Stomach (tissue), 8 donors: ENCODE measurements at regions not wholly inside any gene's neighbourhood (a gene's known extent, or its start where the extent isn't known, plus 50 kb on each side); places are given as distances from the start of the nearest gene placed in this dataset.
A peak's percentile ranks its signal among the peaks of the same experiment; 100 is the strongest.

Experiments used
- DNase-seq, 2 donors: peaks; one replicate each; pipeline versions ENCODE4 v3.0.0 to v3.0.0-alpha.2; 2013 to 2019
- H3K27ac ChIP-seq, 5 donors: fragments of 200-600 bp in 4 of 5; sonication (generic) in 4 of 5; one replicate each; pipeline ENCODE4 v1.5.1; 2013 to 2019; ENCODE audit warnings: mild to moderate bottlenecking in 1 of 5, moderate library complexity in 1 of 5
- H3K27me3 ChIP-seq, 3 donors: fragments of 200-600 bp; sonication (generic); one replicate each; pipeline ENCODE4 v1.5.1; 2017 to 2019; ENCODE audit warnings: mixed run types in 1 of 3
- H3K36me3 ChIP-seq, 4 donors: fragments of 200-600 bp; sonication (generic); 1 replicate in 3 of 4; 2 replicates in 1 of 4; pipeline ENCODE4 v1.5.1; 2016 to 2019
- H3K4me1 ChIP-seq, 4 donors: fragments of 200-600 bp; sonication (generic); one replicate each; pipeline ENCODE4 v1.5.1; 2016 to 2019
- H3K4me3 ChIP-seq, 4 donors: fragments of 200-600 bp; sonication (generic) in 3 of 4; one replicate each; pipeline ENCODE4 v1.5.1; 2016 to 2019; ENCODE audit warnings: mild to moderate bottlenecking in 1 of 4
- H3K9me3 ChIP-seq, 4 donors: fragments of 200-600 bp; sonication (generic); one replicate each; pipeline ENCODE4 v1.5.1; 2016 to 2019
- CTCF ChIP-seq, 7 experiments: fragments of 450-650 bp in 4 of 7; fragments of 200-600 bp in 3 of 7; sonication (generic) in 3 of 7; IDR thresholded peaks; one replicate each; pipeline ENCODE4 v1.5.1; 2016 to 2019; ENCODE audit warnings: antibody characterized with exemption in 7 of 7, control low read depth in 2 of 7, mild to moderate bottlenecking in 1 of 7
- EP300 ChIP-seq: sonication (generic); formaldehyde crosslinking; IDR thresholded peaks from one replicate; pipeline ENCODE4 v1.6.1; 2017; ENCODE audit warnings: antibody characterized with exemption
- POLR2A ChIP-seq, 4 donors: fragments of 450-650 bp; IDR thresholded peaks; one replicate each; pipeline ENCODE4 v1.6.1; 2016; ENCODE audit warnings: antibody characterized with exemption in 4 of 4, control low read depth in 2 of 4, mild to moderate bottlenecking in 1 of 4, moderate library complexity in 1 of 4
- POLR2AphosphoS5 ChIP-seq, 3 donors: sonication (generic); formaldehyde crosslinking; IDR thresholded peaks; one replicate each; pipeline ENCODE4 v1.6.1; 2016; ENCODE audit warnings: antibody characterized with exemption in 3 of 3
- WGBS, 5 donors: extraction: QIAGEN DNeasy Blood & Tissue Kit in 3 of 5; methylation state at CpG; one replicate each; pipeline versions ENCODE4 v1.1.5 to v1.1.7; 2013 to 2018; 5-methylcytosine and 5-hydroxymethylcytosine counted together
- intact Hi-C: fragments of 100-400 bp; cut with DNase I; formaldehyde crosslinking; loops from one replicate; pipeline ENCODE4 v1.15.1; 2023; ENCODE audit warnings: low total_unique reads
- donor health status: healthy with polysubstance abuse.
- donor health status: Bipolar disorder and iron deficiency.
- donor health status: healthy.

- H3K27me3 ChIP-seq: no peaks in the 10 kb centered on the region
- no peaks in the 10 kb centered on the region for H3K4me1 ChIP-seq
- H3K27ac ChIP-seq: no peak overlapping the region
- intact Hi-C loops: no loop called here
- TF ChIP-seq POLR2A (IDR thresholded peaks at IDR 0.05) (no peak), POLR2AphosphoS5 (IDR thresholded peaks at IDR 0.05) (no peak), EP300 (no peak), CTCF (IDR thresholded peaks at IDR 0.05) (no peak)
- no peak for DNase-seq
- no peaks in the 10 kb centered on the region for H3K36me3 ChIP-seq
- H3K9me3 ChIP-seq: no peaks in the 10 kb centered on the region
- no peak overlapping the region for H3K4me3 ChIP-seq
These were observed 916.6 kb downstream of the CCDC85A start for GRCh38 chr2:57100436-57100835.

- Histone ChIP-seq H3K4me3 (no peak overlapping the region), H3K4me1 (no peaks in the 10 kb centered on the region), H3K9me3 (peaks cover 3 to 15% (median 8%) of the 10 kb centered on the region in 4 donors), H3K27me3 (no peaks in the 10 kb centered on the region), H3K27ac (no peak overlapping the region), H3K36me3 (no peaks in the 10 kb centered on the region)
- intact Hi-C loops: no loop called here
- TF ChIP-seq EP300 (no peak), CTCF (IDR thresholded peaks at IDR 0.05) (no peak), POLR2AphosphoS5 (IDR thresholded peaks at IDR 0.05) (no peak), POLR2A (IDR thresholded peaks at IDR 0.05) (no peak)
- DNase-seq: no peak
- WGBS, 5 donors: 79 to 89% (median 84%) methylated on average over 2 to 4 of the region's 4 CpGs
These were observed 921.9 kb downstream of the CCDC85A start for GRCh38 chr2:57105694-57106093.

- no peak for TF ChIP-seq POLR2A (IDR thresholded peaks at IDR 0.05)
- TF ChIP-seq POLR2AphosphoS5 (IDR thresholded peaks at IDR 0.05): peak in 1 of 3 donors; percentile 35
- H3K36me3 ChIP-seq: no peaks in the 10 kb centered on the region
- no peak overlapping the region for H3K4me3 ChIP-seq
- H3K27me3 ChIP-seq: no peaks in the 10 kb centered on the region
- H3K9me3 ChIP-seq: peaks cover 3 to 15% (median 8%) of the 10 kb centered on the region in 4 donors
- no peak overlapping the region for H3K27ac ChIP-seq
- intact Hi-C loops: no loop called here
- 23 to 48% (median 37%) methylated on average over 2 of the region's 2 CpGs for WGBS, 5 donors
- no peaks in the 10 kb centered on the region for H3K4me1 ChIP-seq
- DNase-seq: peak in 1 of 2 donors; percentile 30
These were observed 923.6 kb downstream of the CCDC85A start for GRCh38 chr2:57107353-57107752.

- H3K4me3 ChIP-seq: no peak overlapping the region
These were observed 927.7 kb downstream of the CCDC85A start for GRCh38 chr2:57111531-57111930.

More at GRCh38 chr2:57111531-57111930, 927.7 kb downstream of the CCDC85A start:
- 91 to 97% (median 95%) methylated on average over 2 of the region's 2 CpGs for WGBS, 5 donors
- no peak overlapping the region for H3K27ac ChIP-seq
- no peak for TF ChIP-seq CTCF (IDR thresholded peaks at IDR 0.05)
- no peak for TF ChIP-seq EP300
- TF ChIP-seq POLR2A (IDR thresholded peaks at IDR 0.05): no peak
- no peak for TF ChIP-seq POLR2AphosphoS5 (IDR thresholded peaks at IDR 0.05)
- peaks cover 3 to 15% (median 8%) of the 10 kb centered on the region in 4 donors for H3K9me3 ChIP-seq
- DNase-seq: no peak
- no peaks in the 10 kb centered on the region for H3K27me3 ChIP-seq
- no peaks in the 10 kb centered on the region for H3K4me1 ChIP-seq
- no peaks in the 10 kb centered on the region for H3K36me3 ChIP-seq
- intact Hi-C loops: no loop called here
